ENCODE measurements at regions not wholly inside any gene's neighbourhood (a gene's known extent, or its start where the extent isn't known, plus 50 kb on each side); places are given as distances from the start of the nearest gene placed in this dataset.
"Not testable (repeated sequence)": the region's sequence is repeated elsewhere in the genome, so short reads cannot be mapped to it uniquely, and the experiment has no call there.

DNA sequence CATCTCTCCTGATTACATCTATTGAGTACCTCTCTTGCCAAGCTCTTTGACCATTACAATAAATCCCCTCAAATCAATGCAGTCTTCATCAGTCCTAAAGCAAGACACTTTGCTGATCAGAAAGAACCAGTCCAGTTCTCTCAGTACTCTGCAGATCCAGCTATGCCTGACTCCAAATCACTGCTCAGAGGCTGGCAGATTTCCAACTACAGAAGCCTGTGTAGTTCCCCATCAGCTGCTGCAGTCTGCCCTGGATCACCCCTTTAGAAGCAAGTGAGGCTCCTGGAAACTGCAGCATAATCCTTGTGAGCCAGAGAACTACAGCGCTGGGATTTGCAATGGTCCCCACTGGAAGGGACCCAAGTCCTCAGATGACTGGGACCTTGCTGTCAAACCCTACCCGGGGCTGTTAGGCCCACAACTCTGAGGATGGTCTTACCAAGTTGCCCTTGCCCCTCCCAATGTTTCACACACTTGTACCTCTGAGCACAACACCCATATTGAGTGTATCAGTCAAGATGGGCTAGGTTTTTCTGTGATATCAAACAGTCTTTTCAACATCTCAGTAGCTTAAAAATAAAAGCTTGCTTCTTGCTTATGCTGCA lies 81.9 kb upstream of the TOPAZ1 start:
- H3K4me1 Mint-ChIP-seq (ENCODE audit: low read depth), result no peaks in the 10 kb centered on the region
- no peak overlapping the region for H3K27ac Mint-ChIP-seq
- intact Hi-C loops (cut with micrococcal nuclease), result no loop called here
- CTCF ChIA-PET, result no interaction called here
- DNase-seq, result no peak
- no peaks in the 10 kb centered on the region for H3K36me3 Mint-ChIP-seq
- POLR2A ChIA-PET, result no interaction called here
- peaks cover 25% of the 10 kb centered on the region for H3K27me3 Mint-ChIP-seq
- H3K9me3 Mint-ChIP-seq, result no peaks in the 10 kb centered on the region
- H3K4me3 Mint-ChIP-seq, result no peak overlapping the region

DNA sequence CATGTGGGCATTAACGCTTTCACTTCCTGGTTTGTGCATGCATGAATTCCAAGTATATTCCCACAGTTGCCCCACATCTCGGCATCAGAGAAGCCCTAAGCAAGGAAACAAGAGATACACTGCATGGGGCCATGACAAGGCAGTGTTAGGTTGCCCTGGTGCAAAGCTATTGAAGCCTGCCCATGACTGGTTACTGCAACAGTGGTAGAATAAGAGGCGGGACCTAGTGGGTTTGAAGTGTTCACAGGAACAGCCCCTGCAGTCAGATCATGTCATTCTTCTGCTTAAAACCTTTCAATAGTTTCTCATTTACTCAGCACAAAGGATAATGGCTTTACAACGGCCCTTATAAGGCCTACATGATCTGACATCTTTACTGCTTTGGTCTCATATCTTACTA lies 80.9 kb upstream of the TOPAZ1 start:
- no peaks in the 10 kb centered on the region for H3K4me1 Mint-ChIP-seq (ENCODE audit: low read depth)
- no peak for DNase-seq
- H3K36me3 Mint-ChIP-seq, result no peaks in the 10 kb centered on the region
- H3K4me3 Mint-ChIP-seq, result no peak overlapping the region
- intact Hi-C loops (cut with micrococcal nuclease), result no loop called here
- H3K27ac Mint-ChIP-seq, result no peak overlapping the region
- H3K9me3 Mint-ChIP-seq, result no peaks in the 10 kb centered on the region
- CTCF ChIA-PET, result interaction anchor here (0.7 kb wide), 1 partner anchor 67 kb away, joined by 3 read pairs; no protein-coding TSS in a partner anchor
- POLR2A ChIA-PET, result no interaction called here
- H3K27me3 Mint-ChIP-seq, result peaks cover 19% of the 10 kb centered on the region

DNA sequence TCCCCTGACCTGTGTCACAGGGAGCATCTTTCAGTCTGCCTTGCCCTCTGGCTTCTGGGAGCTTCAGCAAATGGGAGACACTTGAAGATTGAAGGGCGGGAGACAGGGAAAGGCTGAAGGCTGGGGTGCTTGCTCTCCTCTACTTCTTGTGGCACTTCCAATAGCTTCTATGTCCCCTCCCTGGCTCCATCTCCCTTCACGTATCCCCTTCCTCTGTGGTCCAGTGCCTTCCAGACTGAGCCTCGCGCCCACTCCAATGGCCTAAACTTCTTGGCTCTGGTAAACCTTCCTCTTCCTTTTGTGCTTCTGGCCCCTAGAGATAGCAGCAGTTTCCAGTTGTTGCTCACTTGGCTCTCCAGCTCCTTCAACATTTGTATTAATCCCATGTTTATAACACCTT lies 69.8 kb upstream of the TOPAZ1 start:
- Mint-ChIP-seq H3K9me3 (no peaks in the 10 kb centered on the region), H3K27ac (no peak overlapping the region), H3K36me3 (no peaks in the 10 kb centered on the region), H3K4me3 (no peak overlapping the region), H3K27me3 (peaks cover 8% of the 10 kb centered on the region), H3K4me1 (ENCODE audit: low read depth) (no peaks in the 10 kb centered on the region)
- ChIA-PET CTCF (interaction anchor here (0.9 kb wide), 1 partner anchor 64 kb away, joined by 3 read pairs; no protein-coding TSS in a partner anchor), POLR2A (no interaction called here)
- no peak for DNase-seq
- intact Hi-C loops (cut with micrococcal nuclease), result no loop called here

DNA sequence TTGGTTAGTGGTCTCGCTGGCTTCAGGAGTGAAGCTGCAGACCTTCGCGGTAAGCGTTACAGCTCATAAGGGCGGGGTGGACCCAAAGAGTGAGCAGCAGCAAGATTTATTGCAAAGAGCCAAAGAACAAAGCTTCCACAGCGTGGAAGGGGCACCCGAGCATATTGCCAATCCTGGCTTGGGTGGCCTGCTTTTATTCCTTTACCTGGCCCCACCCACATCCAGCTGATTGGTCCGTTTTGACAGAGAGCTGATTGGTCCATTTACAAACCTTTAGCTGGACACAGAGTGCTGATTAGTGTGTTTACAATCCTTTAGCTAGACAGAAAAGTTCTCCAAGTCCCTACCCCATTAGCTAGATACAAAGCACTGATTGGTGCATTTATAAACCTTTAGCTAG lies 69.0 kb upstream of the TOPAZ1 start:
- H3K36me3 Mint-ChIP-seq, result not testable (repeated sequence)

DNA sequence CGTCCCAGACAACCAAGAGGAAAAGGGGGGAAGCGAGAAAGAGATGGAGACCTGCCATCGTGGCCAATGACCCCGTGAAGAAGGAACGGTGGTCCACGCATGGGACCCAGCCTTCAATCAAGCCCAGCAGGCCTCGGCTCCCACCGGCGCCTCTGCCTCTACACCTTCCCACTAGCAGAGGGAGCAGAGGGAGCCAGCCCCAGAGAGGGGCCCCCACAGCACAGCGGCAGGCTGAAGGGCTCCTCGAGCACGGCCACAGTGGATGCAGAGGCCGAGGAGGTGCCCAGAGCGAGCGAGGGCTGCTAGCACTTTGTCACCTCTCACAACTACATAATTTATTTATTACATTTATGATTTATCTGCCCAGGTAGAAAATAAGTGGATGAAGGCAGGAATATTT lies 68.4 kb upstream of the TOPAZ1 start:
- no peaks in the 10 kb centered on the region for H3K36me3 Mint-ChIP-seq
- CTCF ChIA-PET, result no interaction called here
- DNase-seq, result no peak
- peaks cover 8% of the 10 kb centered on the region for H3K27me3 Mint-ChIP-seq
- POLR2A ChIA-PET, result no interaction called here
- H3K27ac Mint-ChIP-seq, result no peak overlapping the region
- intact Hi-C loops (cut with micrococcal nuclease), result no loop called here
- H3K4me1 Mint-ChIP-seq (ENCODE audit: low read depth), result no peaks in the 10 kb centered on the region
- H3K4me3 Mint-ChIP-seq, result no peak overlapping the region
- no peaks in the 10 kb centered on the region for H3K9me3 Mint-ChIP-seq

More for the DNA sequence above, 69.0 kb upstream of the TOPAZ1 start:
- POLR2A ChIA-PET; H3K4me3 Mint-ChIP-seq; DNase-seq; H3K4me1 Mint-ChIP-seq (ENCODE audit: low read depth); intact Hi-C loops (cut with micrococcal nuclease); H3K27ac Mint-ChIP-seq; H3K9me3 Mint-ChIP-seq; H3K27me3 Mint-ChIP-seq: not testable (repeated sequence)
- CTCF ChIA-PET, result interaction anchor here (0.9 kb wide), 1 partner anchor 63 kb away, joined by 3 read pairs; no protein-coding TSS in a partner anchor

DNA sequence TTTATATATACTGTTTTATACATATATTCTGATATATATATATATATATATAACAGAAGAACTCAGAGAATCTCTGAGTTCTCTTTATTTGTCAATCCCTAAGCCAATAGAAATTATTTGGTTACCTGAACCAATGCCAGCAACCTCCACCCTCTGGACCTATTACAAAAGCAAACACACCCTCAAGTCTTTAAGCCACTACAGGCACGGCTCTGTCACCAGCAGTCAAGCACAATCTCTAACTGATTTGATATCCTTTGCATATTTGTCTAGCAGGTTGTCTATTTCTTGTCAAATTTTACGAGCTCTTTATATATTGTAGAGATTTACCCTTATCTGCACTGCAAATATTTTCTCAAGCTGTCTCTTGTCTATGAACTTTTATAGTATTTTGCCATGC lies 66.6 kb upstream of the TOPAZ1 start:
- peaks cover 8% of the 10 kb centered on the region for H3K27me3 Mint-ChIP-seq
- no peak overlapping the region for H3K4me3 Mint-ChIP-seq
- ChIA-PET CTCF (interaction anchor here (1.1 to 1.3 kb wide), 2 partner anchors 24 to 26 kb away, joined by 3 read pairs; no protein-coding TSS in a partner anchor), POLR2A (no interaction called here)
- no peaks in the 10 kb centered on the region for H3K9me3 Mint-ChIP-seq
- H3K36me3 Mint-ChIP-seq, result no peaks in the 10 kb centered on the region
- no peak overlapping the region for H3K27ac Mint-ChIP-seq
- no peak for DNase-seq
- intact Hi-C loops (cut with micrococcal nuclease), result no loop called here
- no peaks in the 10 kb centered on the region for H3K4me1 Mint-ChIP-seq (ENCODE audit: low read depth)

DNA sequence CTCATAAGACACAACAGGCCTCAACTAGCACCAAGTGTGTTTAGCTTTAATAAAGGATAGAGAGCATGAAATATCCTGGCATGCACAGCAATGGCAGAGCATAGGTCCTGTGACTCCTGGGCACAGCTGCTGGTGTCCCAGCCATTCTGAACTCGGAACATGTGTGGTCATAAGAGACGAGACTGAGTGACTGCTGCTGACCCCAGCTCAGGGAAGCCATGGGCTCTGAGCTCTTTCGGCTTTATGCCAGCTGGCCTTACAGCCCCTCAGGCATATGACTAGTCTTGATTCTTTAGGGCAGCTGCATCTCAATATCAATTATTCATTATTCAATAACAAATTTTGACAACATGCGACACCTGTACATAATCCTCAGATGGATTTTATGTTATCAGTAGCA lies 62.4 kb upstream of the TOPAZ1 start:
- intact Hi-C loops (cut with micrococcal nuclease), result no loop called here
- Mint-ChIP-seq H3K4me3 (no peak overlapping the region), H3K4me1 (ENCODE audit: low read depth) (no peaks in the 10 kb centered on the region), H3K9me3 (no peaks in the 10 kb centered on the region), H3K27me3 (peaks cover 6% of the 10 kb centered on the region), H3K36me3 (no peaks in the 10 kb centered on the region), H3K27ac (no peak overlapping the region)
- POLR2A ChIA-PET, result no interaction called here
- no peak for DNase-seq
- CTCF ChIA-PET, result no interaction called here

DNA sequence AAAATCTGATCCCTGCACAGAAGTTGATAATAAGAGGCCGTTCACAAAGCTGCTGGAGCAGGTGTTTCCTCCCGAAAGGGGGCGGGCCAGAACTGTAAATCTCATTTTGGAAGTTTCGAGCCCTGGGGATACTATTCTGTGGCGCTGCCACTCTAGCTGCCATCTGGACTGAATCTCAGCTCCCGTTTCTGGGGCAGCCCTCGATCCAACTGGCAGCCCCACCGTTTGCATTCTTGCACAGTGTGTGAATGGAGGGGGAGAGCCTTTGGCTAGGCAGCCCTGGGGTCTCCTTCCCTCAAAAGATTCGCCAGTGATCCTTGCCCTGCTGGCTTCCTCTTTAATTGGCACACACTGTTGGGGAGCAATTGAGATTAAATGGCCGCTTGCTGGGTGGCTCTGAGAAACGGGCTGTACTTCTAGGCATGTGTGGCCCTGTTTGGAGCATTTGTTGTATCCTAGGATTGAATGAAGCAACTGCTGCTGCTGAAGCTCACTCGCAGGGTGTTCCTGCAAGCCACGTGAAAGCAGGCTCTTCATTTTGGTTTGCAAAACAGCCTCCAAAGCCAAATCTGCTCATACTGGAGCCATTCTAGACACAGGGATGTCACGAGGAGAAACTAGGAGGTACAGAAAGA lies 57.2 kb upstream of the TOPAZ1 start:
- peaks cover 14% of the 10 kb centered on the region for H3K27me3 Mint-ChIP-seq
- no peaks in the 10 kb centered on the region for H3K9me3 Mint-ChIP-seq
- no peak for DNase-seq
- no peaks in the 10 kb centered on the region for H3K36me3 Mint-ChIP-seq
- CTCF ChIA-PET, result interaction anchor here (0.8 to 1.0 kb wide), 3 partner anchors 10 to 16 kb away, joined by 3 to 4 read pairs (median 3); no protein-coding TSS in a partner anchor
- intact Hi-C loops (cut with micrococcal nuclease), result no loop called here
- no peak overlapping the region for H3K4me3 Mint-ChIP-seq
- H3K27ac Mint-ChIP-seq, result no peak overlapping the region
- POLR2A ChIA-PET, result no interaction called here
- no peaks in the 10 kb centered on the region for H3K4me1 Mint-ChIP-seq (ENCODE audit: low read depth)

DNA sequence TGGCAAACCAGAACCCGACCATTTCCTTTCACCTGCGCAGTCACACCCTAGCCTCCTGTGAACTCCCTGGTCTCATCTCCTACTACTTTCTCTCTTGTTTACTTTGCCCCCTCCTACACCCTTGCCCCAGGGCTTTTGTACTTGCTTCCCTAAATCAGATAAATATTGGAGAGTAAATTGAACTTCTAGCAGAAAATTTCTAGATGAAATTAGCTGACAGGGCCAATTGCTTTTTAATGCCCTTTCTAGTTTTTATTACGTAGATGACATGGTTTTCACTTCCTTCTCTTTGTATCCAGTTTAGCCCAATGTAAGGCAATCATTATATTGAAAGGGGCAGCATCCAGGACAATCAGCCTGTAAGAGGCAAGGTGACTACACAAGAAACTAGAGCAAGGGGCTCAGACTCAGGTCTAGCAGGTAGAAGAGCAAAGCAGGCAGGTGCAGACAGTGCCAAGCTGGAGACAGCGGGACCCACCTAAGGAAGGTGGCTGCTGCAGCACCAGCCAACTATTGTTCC lies 56.2 kb upstream of the TOPAZ1 start:
- peaks cover 16% of the 10 kb centered on the region for H3K27me3 Mint-ChIP-seq
- CTCF ChIA-PET, result no interaction called here
- no peaks in the 10 kb centered on the region for H3K4me1 Mint-ChIP-seq (ENCODE audit: low read depth)
- intact Hi-C loops (cut with micrococcal nuclease), result no loop called here
- no peak for DNase-seq
- no peak overlapping the region for H3K4me3 Mint-ChIP-seq
- H3K36me3 Mint-ChIP-seq, result no peaks in the 10 kb centered on the region
- H3K27ac Mint-ChIP-seq, result no peak overlapping the region
- H3K9me3 Mint-ChIP-seq, result no peaks in the 10 kb centered on the region
- POLR2A ChIA-PET, result no interaction called here

DNA sequence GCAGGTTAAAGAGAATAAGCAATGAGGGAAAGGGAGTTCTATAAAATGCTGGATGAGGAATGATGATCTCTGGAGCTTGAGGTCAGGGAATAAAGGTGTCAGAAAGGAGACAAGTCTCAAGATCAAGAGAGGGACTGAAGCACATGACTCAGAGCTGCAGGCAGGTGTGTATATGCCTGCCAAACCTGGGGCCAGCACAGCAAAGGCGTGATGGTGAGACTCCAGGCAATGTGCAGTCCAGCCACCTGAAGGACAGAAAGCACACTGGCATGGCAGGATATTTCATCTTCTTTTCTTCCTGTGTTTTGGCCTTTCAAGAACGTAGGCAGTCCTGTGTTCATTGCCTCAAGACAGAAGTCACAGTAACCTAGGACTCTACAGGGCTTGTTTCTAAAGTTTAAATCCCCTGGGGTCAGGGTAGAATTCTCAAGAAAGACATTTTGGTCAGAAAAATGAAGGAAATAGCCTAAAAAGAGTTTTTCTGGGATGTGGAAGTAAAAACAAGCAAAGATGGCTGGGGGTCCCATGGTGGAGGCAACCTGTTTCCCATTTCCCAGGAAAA lies 55.5 kb upstream of the TOPAZ1 start:
- no peak for DNase-seq
- no peak overlapping the region for H3K4me3 Mint-ChIP-seq
- no peak overlapping the region for H3K27ac Mint-ChIP-seq
- ChIA-PET CTCF (no interaction called here), POLR2A (no interaction called here)
- H3K27me3 Mint-ChIP-seq, result peaks cover 16% of the 10 kb centered on the region
- intact Hi-C loops (cut with micrococcal nuclease), result no loop called here
- H3K36me3 Mint-ChIP-seq, result no peaks in the 10 kb centered on the region
- H3K4me1 Mint-ChIP-seq (ENCODE audit: low read depth), result no peaks in the 10 kb centered on the region
- H3K9me3 Mint-ChIP-seq, result no peaks in the 10 kb centered on the region

DNA sequence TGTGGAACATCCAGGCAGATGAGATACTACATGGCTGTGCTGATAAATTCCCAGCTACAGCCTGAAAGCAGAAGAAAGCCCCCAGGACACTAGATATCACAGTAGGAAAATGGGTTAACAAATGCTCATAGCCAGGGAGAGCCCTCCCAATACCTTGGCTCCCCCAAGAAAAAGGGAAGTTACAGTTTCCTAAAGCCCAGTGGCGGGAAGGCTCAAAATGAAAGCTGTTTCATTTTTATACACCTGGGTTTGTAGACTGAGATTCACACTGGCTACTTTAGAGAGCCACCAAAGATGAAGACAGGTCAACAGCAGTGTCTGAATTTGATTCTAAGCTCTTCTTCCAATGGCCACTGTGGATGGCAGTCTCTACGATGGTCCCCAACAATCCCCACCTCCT lies 55.0 kb upstream of the TOPAZ1 start:
- Mint-ChIP-seq H3K27me3 (peaks cover 16% of the 10 kb centered on the region), H3K27ac (no peak overlapping the region), H3K36me3 (no peaks in the 10 kb centered on the region), H3K4me3 (no peak overlapping the region), H3K4me1 (ENCODE audit: low read depth) (no peaks in the 10 kb centered on the region), H3K9me3 (no peaks in the 10 kb centered on the region)
- ChIA-PET CTCF (interaction anchor here (0.9 kb wide), 1 partner anchor 14 kb away, joined by 3 read pairs; no protein-coding TSS in a partner anchor), POLR2A (no interaction called here)
- no peak for DNase-seq
- intact Hi-C loops (cut with micrococcal nuclease), result no loop called here
